ENCODE measurements at regions not wholly inside any gene's neighbourhood (a gene's known extent, or its start where the extent isn't known, plus 50 kb on each side); places are given as distances from the start of the nearest gene placed in this dataset.
"Not testable (repeated sequence)": the region's sequence is repeated elsewhere in the genome, so short reads cannot be mapped to it uniquely, and the experiment has no call there.

DNA sequence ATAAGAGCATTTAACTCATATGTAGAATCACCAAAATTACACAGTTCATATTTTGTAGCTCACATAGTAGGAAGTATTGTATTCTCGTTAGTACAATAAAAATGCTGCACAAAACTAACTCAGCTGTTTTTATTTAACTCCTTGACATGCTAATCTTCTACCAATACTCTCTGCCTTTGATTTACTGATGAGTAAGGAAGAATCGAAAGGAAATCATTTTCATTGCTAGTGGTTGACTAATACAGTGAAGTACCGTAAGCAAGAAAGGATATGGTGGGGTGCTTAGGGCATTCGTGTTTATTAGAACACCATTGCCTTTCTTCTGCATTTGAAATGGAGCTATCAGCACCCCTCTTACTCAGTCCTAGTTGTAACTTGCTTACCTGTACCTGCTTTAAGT, 1239.1 kb upstream of the TENM3 start:
- no peak for DNase-seq

DNA sequence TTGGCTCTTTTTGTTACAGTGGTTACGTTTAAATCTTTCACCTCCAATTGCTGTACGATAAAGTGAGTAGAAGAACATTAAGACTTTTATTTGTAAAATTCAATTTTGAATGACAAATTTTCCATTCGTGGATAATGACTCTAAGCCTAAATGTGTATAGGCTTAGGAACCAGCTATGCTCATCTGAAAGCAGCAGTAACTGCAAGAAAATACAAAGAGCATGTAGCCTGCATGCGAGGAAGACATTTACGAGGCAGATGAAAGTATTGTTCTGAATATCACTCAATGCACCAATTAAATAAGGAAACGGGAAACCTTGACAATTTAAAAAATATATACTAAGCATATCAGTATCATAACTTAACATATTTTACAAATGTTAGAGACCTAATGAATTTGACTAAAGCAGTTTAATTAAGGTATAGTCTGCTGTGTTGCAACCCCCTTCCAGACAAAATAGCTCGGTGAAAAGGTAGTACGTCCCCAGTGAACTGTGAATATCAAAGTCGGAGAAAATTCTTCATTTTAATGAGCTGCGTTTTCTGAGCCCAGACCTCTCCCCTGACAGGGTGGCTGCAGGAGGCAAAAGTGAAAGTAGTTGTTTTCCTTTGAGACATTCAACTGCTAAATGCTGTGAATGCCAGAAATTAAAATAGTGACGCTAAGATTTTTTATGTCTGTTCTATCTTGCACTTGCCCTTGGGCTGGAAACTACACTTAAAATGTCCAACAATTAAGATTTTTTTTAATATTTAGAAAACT, 1236.5 kb upstream of the TENM3 start:
- no peak for DNase-seq

DNA sequence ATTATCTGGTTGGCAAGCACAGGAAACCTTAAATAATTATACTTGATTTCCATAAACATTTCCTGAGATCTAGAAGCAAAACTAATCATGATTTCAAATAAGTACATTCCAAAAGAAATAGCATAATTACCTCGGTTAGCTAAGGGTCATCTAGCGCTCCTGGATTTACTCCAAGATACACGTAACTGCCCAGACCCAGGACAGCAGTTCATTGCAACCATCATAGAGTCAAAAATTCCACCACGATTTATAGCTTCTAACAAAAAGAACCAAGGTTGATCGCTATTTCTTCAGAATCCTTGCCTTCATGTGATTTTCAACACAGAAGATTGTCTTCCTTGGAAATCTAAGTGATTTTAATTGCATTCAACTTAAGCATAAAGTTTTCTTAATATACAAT, 1235.5 kb upstream of the TENM3 start:
- no peak for DNase-seq

DNA sequence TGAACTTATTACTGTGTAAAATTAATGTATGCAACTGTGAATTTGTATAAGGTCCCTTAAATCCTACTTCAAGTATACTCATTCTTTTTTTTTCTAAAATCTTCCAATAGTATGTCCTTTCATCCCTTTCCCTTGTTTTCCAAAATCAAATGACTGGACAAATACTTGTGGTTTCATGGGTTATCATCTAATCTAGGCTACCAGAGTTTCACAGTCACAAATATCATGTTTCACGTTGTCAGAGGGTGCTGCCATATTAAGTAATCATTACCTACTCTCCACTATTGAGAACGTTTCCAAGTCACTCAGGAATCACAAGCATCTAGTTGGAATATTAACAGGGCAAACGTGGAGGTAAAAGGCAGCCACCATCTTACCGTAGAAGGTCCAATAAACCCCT, 1235.0 kb upstream of the TENM3 start:
- no peak for DNase-seq

DNA sequence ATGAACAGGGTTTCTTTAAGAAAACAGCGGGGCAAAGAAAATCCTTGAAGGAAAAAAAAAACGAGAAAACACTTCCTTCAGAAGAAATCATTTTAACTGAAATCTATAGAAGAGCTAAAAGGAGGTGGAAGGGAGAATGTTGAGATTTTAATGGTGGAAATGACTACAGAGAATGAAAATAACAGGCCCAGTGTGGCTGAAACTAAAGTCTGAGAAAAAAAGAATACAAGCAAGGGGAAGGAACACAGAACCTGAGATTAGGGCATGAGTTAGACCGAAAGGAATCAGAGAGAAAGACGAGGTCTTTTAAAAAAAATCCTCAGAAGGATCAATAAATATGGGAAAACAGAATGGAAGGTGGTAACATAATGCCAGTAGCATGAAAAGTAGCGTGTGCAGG, 1230.0 kb upstream of the TENM3 start:
- DNase-seq: no peak

DNA sequence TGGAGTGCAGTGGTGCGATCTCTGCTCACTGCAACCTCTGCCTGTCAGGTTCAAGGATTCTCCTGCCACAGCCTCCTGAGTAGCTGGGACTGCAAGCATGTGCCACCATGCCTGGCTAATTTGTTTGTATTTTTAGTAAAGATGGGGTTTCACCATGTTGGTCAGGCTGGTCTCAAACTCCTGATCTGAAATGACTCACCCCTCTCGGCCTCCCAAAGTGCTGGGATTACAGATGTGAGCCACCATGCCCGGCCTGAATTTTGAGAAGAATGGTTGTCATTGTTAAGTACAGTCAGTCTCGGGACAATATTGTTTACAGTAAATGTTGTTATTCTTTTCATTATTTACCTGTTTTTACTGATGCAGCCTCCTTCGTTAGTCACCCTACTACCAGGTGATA, 1226.2 kb upstream of the TENM3 start:
- DNase-seq: no peak

DNA sequence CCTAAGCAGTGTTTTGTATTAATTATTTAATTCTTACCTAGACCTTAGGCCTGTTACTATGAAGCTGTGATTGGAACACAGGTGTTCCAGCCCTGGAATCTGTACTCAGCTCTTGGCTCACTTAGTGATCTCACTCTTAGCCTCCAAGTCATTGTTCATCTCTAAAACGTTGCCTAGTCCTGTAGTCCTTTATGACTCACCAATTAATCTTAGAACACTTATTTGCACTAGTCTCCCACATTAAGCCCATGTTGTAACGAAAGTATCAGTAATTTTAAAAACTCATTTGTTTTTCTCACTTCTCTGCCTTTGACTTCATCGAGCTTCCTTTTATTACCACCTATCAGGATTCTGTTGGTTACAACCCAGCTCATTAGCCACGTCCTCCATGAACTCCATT, 1224.7 kb upstream of the TENM3 start:
- no peak for DNase-seq

DNA sequence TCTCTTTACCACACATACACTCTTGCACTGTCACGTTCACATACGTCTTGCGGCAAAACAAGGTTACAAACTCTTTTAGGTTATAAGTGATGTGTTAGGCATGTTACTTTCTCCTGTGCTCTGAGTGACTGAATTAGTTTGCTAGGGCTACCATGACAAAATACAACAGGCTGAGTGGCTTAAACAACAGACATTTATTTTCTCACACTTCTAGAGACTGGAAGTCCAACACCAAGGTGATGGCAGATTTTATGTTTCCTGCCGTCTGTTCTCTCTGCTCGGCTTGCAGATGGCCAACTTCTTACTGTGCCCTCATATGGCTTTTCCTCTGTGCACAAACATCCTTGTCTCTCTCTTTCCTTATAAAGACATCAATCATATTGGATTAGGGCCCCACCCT, 1224.3 kb upstream of the TENM3 start:
- DNase-seq: no peak

DNA sequence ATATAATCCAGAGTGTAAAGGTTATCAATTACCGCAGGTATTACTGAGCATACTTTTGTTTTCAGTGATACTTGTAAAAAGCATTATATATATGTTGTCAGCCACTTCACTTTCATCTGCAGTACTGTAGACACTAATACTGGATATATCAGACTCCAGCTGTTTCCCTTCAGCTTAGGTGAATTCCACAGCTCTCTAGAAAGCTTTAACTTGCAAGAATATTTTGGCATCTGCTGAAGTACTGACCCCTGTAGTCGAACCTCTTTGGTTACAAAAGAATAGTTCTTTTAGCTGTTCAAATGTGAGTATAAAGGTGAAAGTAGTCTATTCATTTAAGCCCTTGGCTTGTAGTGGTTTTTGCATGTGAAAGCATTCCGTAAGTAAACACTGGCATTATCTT, 1222.7 kb upstream of the TENM3 start:
- DNase-seq: no peak

DNA sequence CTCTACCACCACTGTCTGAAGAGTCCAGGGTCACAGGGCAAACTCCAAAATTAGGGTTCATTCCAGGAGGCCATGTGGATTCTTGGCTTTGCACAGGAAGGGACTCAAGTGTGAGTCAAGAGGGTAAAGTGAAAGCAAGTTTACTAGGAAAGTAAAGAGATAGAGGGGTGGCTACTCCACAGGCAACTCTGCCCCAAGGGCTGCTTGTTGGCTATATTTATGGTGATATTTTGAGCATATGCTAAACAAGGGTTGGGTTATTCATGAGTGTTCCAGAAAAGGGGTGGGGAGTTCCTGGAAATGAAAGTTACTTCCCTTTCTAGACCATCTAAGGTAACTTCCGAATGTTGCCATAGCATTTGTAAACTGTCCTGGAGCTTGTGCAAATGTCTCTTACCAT, 1222.0 kb upstream of the TENM3 start:
- no peak for DNase-seq

DNA sequence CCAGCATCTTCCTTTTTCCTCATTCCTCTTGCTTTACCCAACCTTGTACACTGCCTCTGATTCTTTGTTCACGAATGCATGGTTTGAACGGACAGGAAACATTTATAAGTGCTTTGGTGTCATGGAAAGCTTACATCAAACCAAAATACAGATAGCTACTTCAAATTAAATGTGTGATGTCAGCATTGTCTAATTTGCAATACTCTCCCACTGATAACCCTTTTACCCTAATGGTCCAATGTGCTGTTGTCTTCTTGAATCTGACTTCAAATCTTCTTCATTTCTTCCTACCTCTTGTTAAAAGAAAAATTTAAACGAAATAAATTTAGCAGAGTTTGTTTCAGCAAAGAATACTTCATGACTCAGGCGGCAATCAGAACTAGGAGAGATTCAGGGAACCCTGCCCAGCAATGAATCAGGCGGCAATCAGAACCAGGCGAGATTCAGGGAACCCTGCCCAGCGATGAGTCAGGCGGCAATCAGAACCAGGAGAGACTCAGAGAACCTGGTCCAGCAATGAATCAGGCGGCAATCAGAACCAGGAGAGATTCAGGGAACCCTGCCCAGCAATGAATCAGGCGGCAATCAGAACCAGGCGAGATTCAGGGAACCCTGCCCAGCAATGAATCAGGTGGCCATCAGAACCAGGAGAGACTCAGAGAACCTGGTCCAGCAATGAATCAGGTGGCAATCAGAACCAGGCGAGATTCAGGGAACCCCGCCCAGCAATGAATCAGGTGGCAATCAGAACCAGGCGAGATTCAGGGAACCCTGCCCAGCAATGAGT, 1212.9 kb upstream of the TENM3 start:
- not testable (repeated sequence) for DNase-seq

DNA sequence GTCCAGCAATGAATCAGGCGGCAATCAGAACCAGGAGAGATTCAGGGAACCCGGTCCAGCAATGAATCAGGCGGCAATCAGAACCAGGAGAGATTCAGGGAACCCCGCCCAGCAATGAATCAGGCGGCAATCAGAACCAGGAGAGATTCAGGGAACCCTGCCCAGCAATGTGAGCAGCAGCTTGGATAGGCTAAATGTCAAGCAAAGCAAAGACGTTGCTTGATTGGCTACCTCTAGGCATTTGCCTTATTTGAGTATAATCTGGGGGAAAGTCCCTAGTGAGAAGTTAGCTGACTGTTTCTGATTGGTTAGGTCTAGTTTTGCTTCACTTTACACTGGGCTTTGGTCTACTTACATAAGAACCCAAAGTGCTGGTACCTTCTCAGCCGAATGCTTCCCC, 1212.2 kb upstream of the TENM3 start:
- no peak for DNase-seq

DNA sequence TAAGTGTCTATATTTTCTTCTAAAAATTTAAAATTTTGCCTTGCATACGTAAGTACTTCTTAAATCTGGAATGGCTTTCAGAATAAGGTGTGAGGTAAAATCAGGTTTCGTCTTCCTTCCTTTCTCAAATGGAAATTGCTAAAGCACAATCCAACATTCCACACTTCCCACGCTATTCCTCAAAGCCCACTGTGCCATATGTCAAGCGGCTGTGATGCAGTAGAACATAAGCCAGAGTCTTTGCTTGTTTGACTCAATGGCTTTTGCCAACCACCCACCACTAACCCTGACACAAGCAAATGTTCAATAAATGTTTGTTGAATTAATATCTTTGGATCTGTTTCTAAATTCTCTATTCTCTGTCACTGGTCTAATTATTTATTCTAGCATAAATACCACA, 1199.7 kb upstream of the TENM3 start:
- DNase-seq: no peak

DNA sequence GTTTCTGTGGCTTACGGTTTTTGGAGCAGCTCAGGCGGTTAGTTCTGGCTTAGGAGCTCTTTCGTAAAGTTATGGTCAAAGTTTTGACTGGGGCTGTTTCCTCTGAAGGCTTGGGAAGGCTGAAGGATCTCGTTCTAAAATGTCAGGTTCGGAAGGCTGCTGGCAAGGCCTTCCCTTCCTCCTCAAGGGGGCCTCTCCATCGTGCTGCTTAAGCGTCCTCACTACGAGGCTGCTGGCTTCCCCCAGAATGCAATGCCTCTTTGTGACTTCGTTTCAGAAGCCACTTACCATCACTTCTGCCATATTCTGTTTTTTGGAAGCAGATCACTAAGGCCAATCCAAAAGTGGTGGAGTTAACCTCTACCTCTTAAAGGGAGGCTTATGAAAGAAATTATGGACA, 1196.4 kb upstream of the TENM3 start:
- DNase-seq: no peak

DNA sequence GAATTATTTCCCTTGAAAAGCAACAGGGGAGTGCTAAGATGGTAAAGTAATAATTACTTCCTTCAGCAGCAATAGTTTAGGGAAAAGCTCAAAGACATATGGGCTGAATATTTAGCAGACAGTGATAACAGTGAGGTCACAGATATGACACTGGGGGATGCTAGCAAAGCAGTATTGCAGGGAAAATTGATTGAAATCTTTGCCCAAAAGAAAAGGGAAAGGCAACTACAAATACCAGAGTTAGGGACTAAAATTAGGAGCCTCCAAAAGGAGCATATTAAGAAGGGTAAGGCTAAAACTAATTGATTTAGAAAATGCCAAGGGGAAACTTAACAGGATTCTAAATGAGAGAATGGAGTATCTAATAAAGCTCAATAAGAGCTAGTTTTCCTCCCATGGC, 1191.3 kb upstream of the TENM3 start:
- no peak for DNase-seq

DNA sequence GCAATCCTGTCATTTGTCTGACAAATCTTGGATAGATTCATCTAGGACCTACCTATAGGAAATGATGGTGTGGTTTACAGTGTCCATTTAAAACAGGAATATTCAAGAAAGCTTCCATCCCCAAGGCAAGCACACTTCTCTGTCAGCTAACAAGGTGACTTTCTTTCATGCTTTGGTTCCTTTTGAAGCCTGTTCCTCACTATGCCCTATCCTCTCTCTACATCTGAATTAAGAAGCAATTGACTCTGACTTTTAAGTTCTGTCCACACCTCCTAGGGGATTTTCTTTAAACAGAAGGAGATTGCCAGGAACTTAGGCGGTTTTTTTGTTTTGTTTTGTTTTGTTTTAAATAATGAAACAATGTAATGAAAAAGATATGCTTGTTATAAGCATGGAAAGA, 1181.4 kb upstream of the TENM3 start:
- no peak for DNase-seq

DNA sequence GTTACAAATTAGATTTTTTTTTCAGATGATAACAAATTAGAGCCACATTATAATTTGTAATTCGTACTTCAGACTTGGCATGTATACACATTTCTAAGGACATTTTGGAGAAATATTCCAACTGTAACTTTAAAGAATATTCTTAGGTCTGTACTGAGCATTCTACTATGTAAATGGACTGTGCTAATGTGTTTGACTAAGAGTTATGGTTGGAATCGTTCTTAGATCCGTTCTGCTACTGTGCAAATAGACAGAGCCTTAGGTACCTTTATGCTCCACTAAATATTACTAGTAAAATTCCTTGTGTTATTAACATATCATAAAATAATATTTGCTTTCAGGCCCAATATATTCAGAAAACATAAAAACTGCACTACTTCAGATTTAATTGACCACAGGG, 1180.0 kb upstream of the TENM3 start:
- no peak for DNase-seq

DNA sequence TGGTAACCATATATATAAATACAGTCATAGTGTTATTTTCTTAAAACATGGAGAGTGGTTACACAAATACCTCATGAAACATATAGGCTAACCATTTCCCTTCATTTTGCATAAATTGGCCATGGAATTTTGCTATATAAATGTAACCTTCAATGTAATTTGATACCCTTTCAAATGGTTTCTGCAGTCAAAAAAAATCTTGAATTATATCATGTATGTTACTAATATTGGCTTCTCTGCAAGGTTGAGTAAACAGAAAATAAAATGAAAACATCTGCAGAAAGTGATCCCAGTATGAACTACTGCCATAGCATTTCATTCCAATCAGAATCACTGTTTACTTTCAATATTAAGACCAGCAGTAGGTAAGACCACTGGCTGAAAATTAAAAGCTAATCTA, 1165.9 kb upstream of the TENM3 start:
- no peak for DNase-seq

DNA sequence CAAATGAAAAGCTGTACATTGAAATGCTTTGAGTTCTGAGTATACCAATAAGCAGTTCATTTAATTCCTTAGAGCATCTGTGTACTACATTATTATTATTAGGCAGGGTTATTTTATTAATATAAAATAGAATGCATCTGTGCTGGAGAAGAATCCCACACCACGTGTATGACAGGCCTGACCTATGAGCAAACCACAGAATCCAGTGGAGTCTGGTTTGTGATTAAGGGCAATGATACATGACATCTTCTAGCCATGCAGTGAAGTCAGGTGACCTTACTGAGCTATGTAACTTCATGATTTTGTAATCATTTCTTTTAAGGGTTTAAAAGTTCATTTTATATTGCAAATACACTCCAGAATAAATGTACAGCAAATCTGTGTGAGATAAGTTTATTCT, 1165.0 kb upstream of the TENM3 start:
- no peak for DNase-seq

DNA sequence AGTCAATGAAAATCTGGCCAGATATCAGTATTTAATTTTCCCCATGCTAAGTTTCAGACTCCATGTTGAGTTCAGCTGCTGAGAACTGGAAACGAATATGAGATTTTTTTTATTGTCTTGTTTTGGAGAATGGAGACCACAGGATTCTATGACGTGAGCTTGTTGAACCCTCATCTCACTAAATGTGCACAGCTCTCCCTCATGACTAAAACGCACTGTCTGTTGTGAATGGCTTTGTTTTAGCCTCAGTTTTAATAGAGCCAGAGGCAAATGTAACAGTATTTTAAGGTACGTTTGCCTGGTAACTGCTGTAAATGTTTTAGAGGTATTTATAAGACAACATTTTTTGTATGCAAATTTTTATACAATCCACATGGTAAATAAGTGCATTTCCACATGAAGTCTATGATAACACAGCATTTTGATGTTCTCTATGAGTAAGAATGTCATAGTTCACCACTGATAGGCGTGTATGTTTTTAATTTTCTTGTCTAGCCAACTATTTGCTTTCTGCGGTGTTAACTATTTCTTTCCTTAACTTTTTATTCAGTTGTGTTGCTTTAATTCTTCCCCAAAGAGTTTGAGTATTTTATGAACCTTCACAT, 1159.3 kb upstream of the TENM3 start:
- DNase-seq: no peak

DNA sequence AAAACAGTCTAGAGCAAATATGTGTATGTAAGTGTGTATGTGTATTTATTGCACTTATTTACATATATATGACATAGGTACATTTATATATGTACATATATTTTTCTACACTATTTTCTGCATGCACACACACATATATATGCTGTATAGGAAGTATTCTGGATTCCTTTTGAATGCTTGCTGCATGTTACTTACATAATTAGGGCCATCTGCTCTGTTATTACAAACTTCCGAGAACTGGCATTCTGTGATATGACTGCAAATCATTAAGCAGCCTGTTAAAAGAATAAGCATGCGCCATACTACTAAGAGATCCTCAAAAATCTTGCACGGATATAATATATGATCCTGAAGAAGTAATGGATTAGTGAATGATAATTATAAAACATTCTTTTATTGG, 1157.6 kb upstream of the TENM3 start:
- DNase-seq: no peak

DNA sequence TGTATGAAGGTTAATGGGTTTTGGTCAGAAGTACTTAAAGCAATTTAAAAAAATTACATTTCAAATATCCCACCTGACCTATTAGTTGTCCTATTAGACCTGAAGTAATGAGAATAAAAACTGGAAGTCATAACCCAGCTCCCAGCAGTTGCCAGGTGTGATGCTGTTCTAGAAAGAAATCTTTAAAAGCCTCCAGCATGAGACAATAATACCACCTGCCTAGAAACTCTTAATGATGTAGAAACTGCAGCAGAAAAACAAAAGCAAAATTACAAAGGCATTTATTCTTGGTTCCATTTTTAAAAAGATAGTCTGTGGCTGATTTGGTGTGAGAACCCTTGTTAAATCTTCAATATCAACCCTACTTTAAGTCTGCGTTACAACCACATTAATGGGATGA, 1137.7 kb upstream of the TENM3 start:
- DNase-seq: no peak

DNA sequence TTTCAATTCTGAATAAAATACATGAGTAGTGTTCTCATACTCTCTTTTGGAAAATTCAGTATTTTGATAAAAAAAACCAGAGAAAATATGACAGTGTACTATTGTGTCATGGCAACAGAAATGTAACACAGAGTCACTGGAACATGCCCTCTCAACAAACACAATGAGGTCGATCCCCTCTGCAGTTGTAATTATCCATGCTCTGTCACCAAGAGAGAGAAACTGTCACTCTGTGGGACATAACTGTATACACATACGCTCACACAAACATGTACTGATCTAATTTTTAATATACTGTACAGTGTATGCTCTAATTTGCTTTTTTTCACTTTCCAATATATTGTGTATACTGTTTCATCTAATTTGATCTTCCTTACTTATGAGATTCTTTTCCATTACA, 1136.8 kb upstream of the TENM3 start:
- DNase-seq: no peak

DNA sequence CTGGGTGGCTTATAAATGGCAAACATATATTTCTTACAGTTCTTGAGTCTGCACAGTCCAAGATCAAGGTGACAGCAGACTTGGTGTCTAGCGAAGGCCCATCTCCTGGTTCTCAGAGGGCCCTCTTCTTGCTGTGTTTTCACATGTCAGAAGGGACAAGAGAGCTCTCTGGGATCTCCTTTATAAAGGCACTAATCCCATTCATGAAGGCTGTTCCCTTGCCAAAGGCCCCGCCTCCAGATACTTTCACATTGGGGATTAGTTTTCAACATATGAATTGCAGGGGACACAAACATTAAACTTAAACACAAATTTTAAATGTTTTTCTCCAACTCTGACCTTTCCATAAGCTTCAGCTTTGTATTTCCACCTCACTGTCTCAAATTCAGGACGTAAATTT, 1135.0 kb upstream of the TENM3 start:
- no peak for DNase-seq

Measured in CD4-positive, alpha-beta T cell treated with Interleukin-4 for 1 hour (primary cell).